ENCODE measurements at regions not wholly inside any gene's neighbourhood (a gene's known extent, or its start where the extent isn't known, plus 50 kb on each side); places are given as distances from the start of the nearest gene placed in this dataset.

DNA sequence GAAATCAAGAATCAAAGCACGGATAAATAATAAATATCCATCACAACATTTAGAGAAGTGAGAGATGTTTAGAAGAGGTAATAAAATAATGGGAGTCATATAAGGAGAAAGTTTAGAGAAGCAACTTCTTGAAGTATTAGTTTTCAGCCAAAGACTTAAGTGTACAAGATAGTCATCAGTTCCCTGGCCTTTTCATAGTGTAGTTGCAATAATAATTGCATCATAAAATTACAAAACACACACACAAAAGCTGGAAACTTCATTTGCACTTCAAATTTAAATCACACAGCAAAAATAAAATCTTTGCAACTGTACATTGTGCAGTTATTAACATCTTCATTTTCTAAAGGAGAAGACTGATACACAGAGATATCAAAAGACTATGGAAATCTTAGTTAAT lies 319.1 kb upstream of the RGMB start:
- no peaks in the 10 kb centered on the region for H3K4me1 ChIP-seq
- DNase-seq (no peak), ATAC-seq (no peak)
- intact Hi-C loops (cut with DNase I) = no loop called here
- H3K4me3 ChIP-seq = no peak overlapping the region
- no peaks in the 10 kb centered on the region for H3K36me3 ChIP-seq
- TF ChIP-seq, protein P1, sequence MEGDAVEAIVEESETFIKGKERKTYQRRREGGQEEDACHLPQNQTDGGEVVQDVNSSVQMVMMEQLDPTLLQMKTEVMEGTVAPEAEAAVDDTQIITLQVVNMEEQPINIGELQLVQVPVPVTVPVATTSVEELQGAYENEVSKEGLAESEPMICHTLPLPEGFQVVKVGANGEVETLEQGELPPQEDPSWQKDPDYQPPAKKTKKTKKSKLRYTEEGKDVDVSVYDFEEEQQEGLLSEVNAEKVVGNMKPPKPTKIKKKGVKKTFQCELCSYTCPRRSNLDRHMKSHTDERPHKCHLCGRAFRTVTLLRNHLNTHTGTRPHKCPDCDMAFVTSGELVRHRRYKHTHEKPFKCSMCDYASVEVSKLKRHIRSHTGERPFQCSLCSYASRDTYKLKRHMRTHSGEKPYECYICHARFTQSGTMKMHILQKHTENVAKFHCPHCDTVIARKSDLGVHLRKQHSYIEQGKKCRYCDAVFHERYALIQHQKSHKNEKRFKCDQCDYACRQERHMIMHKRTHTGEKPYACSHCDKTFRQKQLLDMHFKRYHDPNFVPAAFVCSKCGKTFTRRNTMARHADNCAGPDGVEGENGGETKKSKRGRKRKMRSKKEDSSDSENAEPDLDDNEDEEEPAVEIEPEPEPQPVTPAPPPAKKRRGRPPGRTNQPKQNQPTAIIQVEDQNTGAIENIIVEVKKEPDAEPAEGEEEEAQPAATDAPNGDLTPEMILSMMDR (IDR thresholded peaks at IDR 0.05) = no peak
- H3K9me3 ChIP-seq = no peaks in the 10 kb centered on the region
- no peak overlapping the region for H3K27ac ChIP-seq
- H3K27me3 ChIP-seq = no peaks in the 10 kb centered on the region

DNA sequence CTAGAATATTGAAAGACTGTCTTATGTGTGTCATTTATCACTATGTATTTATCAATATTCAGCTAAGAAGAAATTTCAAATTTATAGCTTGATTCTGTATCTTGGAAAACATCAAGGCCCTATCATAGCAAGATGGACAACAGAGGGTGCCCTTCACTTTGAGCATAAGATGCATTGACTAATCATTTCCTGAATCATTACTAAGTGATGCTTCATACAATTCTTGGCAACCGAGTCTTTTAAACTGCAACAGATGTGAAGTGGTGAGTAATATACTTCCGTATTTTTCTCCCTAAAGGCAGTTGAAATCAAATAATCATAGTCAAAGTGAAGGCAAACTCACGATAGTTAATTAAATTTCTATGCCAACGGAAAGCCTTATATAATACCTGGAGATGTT lies 318.6 kb upstream of the RGMB start:
- Histone ChIP-seq H3K27ac (no peak overlapping the region), H3K9me3 (no peaks in the 10 kb centered on the region), H3K4me3 (no peak overlapping the region), H3K4me1 (no peaks in the 10 kb centered on the region), H3K36me3 (no peaks in the 10 kb centered on the region), H3K27me3 (no peaks in the 10 kb centered on the region)
- intact Hi-C loops (cut with DNase I) = no loop called here
- TF ChIP-seq, protein P1 (IDR thresholded peaks at IDR 0.05) = no peak
- DNase-seq (no peak), ATAC-seq (no peak)

DNA sequence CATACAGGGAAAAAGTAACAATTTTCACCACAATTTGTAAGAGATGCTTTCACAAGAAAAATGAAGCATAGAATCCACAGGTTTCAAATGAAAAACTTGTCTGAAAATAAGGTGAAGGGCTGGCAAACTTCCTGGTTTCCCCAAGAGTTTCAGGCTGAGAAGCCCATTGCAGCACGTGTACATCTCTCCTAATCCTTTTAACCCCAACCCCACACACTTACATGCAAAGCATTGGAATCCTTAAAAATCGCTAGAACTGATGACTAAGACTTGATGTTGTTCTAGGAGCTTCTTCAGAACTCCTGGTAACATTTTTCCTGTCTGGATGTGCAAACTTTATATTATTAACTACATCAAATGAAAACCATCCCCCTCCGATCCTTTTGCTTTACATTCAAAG lies 317.8 kb upstream of the RGMB start:
- intact Hi-C loops (cut with DNase I) = no loop called here
- Histone ChIP-seq H3K4me1 (no peaks in the 10 kb centered on the region), H3K36me3 (no peaks in the 10 kb centered on the region), H3K27ac (no peak overlapping the region), H3K4me3 (no peak overlapping the region), H3K27me3 (no peaks in the 10 kb centered on the region), H3K9me3 (no peaks in the 10 kb centered on the region)
- TF ChIP-seq, protein P1 (IDR thresholded peaks at IDR 0.05) = no peak
- DNase-seq (no peak), ATAC-seq (no peak)

DNA sequence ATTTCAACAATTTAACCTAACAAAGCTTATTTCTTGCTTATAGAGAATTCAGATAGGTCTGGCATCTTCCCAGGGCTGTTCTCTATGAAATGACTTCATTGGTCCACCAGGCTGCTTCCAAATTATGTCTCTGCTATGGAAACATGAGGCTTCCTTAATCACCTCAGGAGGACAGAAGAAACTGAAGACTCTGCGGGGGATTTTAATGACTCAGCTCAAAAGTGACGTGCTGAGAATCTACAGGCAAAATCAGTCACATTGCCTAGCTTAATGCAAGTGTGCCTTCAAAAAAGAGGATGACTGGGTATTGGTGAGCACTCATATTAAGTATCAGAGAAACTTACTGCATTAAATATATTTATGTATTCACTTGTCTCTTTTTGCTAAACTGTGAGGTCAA lies 315.5 kb upstream of the RGMB start:
- intact Hi-C loops (cut with DNase I) = no loop called here
- Histone ChIP-seq H3K9me3 (no peaks in the 10 kb centered on the region), H3K36me3 (no peaks in the 10 kb centered on the region), H3K4me3 (no peak overlapping the region), H3K27me3 (no peaks in the 10 kb centered on the region), H3K27ac (no peak overlapping the region), H3K4me1 (no peaks in the 10 kb centered on the region)
- TF ChIP-seq, protein P1 (IDR thresholded peaks at IDR 0.05) = no peak
- DNase-seq = no peak
- ATAC-seq = no peak

DNA sequence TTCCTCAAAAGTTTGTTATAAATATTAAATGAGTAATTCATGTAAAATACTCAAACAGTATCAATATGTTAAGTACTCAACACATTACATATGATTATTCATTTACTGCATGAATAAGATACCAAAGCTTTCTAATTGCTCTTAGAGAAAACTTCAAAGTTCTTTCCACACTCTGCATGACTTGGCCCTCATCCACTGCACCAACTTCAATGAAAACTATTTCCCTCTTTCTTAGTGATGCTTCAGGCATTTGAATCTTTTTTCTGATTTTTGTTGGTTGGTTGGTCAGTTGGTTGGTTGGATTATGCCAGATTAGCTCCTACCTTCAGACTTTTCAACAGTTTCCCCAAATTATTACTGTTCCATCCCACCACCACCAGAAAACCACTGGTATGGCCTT lies 314.7 kb upstream of the RGMB start:
- intact Hi-C loops (cut with DNase I) = no loop called here
- Histone ChIP-seq H3K4me3 (no peak overlapping the region), H3K4me1 (no peaks in the 10 kb centered on the region), H3K36me3 (no peaks in the 10 kb centered on the region), H3K27me3 (no peaks in the 10 kb centered on the region), H3K27ac (no peak overlapping the region), H3K9me3 (no peaks in the 10 kb centered on the region)
- ATAC-seq (no peak), DNase-seq (no peak)
- TF ChIP-seq, protein P1 (IDR thresholded peaks at IDR 0.05) = no peak

DNA sequence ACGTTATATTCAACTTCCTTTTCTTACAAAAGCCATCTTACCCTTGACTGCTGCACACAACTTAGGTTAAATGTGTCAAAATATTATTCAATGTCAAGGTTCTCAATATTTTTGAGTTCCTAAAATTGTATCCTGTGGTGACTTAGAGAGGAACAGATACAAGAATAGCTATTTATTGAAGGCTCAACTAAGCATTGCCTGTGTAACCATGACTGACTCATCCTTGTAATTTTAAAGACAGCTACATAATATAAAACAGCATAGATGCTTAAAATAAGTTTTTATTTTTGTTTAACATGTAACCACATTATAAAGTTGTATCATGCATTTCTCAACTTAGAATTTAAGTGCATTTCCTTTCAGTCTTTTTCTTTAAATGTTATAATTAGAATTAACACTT lies 312.9 kb upstream of the RGMB start:
- TF ChIP-seq, protein P1 (IDR thresholded peaks at IDR 0.05) = no peak
- H3K4me3 ChIP-seq = no peak overlapping the region

More for the DNA sequence above, 312.9 kb upstream of the RGMB start:
- no peaks in the 10 kb centered on the region for H3K27me3 ChIP-seq
- H3K36me3 ChIP-seq = no peaks in the 10 kb centered on the region
- ATAC-seq (no peak), DNase-seq (no peak)
- no peak overlapping the region for H3K27ac ChIP-seq
- no peaks in the 10 kb centered on the region for H3K9me3 ChIP-seq
- no peaks in the 10 kb centered on the region for H3K4me1 ChIP-seq
- intact Hi-C loops (cut with DNase I) = no loop called here

All from upper lobe of right lung (tissue), 1 donor.